Astrocyte (in vitro differentiated cells and primary cell): ENCODE measurements at regions not wholly inside any gene's neighbourhood (a gene's known extent, or its start where the extent isn't known, plus 50 kb on each side); places are given as distances from the start of the nearest gene placed in this dataset.

ENCODE experiments used
- EZH2 ChIP-seq: IDR thresholded peaks from 2 replicates; pipeline ENCODE4 v1.6.1; 2012; ENCODE audit warnings: mild to moderate bottlenecking, low read length, inconsistent platforms; ENCODE audit not compliant: insufficient read depth
- TF ChIP-seq, protein P1 (sequence below): IDR thresholded peaks from 2 replicates; pipeline ENCODE4 v1.5.1; 2011; ENCODE audit warnings: low read depth, mild to moderate bottlenecking, inconsistent platforms, low read length, moderate library complexity; ENCODE audit not compliant: insufficient read depth

DNA sequence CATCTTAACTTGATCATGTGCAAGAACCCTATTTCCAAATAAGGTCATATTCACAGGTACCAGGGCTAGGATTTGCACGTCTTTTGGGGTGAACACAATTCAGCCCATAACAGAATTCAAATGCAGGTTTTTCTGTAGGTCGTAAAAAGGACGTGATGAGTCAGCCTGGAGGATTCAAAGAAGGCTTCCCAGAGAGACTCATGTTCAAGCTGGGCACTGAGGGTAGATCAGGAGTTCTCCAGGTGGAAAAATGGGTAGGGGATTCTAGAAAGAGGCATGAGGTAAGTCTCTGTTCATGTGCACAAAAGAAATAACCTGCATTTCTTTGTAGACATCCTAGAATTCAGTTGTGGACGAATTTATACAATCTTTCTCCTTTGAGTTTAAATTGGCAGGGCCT, 160.4 kb downstream of the RPS24 start:
- TF ChIP-seq, protein P1, sequence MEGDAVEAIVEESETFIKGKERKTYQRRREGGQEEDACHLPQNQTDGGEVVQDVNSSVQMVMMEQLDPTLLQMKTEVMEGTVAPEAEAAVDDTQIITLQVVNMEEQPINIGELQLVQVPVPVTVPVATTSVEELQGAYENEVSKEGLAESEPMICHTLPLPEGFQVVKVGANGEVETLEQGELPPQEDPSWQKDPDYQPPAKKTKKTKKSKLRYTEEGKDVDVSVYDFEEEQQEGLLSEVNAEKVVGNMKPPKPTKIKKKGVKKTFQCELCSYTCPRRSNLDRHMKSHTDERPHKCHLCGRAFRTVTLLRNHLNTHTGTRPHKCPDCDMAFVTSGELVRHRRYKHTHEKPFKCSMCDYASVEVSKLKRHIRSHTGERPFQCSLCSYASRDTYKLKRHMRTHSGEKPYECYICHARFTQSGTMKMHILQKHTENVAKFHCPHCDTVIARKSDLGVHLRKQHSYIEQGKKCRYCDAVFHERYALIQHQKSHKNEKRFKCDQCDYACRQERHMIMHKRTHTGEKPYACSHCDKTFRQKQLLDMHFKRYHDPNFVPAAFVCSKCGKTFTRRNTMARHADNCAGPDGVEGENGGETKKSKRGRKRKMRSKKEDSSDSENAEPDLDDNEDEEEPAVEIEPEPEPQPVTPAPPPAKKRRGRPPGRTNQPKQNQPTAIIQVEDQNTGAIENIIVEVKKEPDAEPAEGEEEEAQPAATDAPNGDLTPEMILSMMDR, result no peak
- no peak for TF ChIP-seq EZH2
